ENCODE measurements at regions not wholly inside any gene's neighbourhood (a gene's known extent, or its start where the extent isn't known, plus 50 kb on each side); places are given as distances from the start of the nearest gene placed in this dataset.

DNA sequence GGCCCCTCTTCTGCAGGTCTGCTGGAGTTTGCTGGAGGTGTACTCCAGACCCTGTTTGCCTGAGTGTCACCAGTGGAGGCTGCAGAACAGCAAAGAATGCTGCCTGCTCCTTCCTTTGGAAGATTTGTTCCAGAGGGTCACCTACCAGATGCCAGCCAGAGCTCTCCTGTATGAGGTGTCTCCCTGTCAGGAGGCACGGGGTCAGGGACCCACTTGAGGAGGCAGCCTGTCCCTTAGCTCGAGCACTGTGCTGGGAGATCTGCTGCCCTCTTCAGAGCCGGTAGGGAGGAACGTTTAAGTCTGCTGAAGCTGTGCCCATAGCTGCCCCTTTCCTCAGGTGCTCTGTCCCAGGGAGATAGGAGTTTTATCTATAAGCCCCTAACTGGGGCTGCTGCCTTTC, 207.9 kb downstream of the FAT3 start:
- TF ChIP-seq, protein P1, sequence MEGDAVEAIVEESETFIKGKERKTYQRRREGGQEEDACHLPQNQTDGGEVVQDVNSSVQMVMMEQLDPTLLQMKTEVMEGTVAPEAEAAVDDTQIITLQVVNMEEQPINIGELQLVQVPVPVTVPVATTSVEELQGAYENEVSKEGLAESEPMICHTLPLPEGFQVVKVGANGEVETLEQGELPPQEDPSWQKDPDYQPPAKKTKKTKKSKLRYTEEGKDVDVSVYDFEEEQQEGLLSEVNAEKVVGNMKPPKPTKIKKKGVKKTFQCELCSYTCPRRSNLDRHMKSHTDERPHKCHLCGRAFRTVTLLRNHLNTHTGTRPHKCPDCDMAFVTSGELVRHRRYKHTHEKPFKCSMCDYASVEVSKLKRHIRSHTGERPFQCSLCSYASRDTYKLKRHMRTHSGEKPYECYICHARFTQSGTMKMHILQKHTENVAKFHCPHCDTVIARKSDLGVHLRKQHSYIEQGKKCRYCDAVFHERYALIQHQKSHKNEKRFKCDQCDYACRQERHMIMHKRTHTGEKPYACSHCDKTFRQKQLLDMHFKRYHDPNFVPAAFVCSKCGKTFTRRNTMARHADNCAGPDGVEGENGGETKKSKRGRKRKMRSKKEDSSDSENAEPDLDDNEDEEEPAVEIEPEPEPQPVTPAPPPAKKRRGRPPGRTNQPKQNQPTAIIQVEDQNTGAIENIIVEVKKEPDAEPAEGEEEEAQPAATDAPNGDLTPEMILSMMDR (IDR thresholded peaks at IDR 0.05), result no peak
- TF ChIP-seq ZFX (IDR thresholded peaks at IDR 0.05; ENCODE audit: borderline replicate concordance), result no peak
